HG02642 (cell line): ENCODE measurements at regions not wholly inside any gene's neighbourhood (a gene's known extent, or its start where the extent isn't known, plus 50 kb on each side); places are given as distances from the start of the nearest gene placed in this dataset.

Experiments used
- ATAC-seq: cut with Tn5 transposase; IDR thresholded peaks from one replicate; pipeline ENCODE4 v1.9.1; 2021; ENCODE audit warnings: mild to moderate bottlenecking; ENCODE audit not compliant: unreplicated experiment, poor library complexity

DNA sequence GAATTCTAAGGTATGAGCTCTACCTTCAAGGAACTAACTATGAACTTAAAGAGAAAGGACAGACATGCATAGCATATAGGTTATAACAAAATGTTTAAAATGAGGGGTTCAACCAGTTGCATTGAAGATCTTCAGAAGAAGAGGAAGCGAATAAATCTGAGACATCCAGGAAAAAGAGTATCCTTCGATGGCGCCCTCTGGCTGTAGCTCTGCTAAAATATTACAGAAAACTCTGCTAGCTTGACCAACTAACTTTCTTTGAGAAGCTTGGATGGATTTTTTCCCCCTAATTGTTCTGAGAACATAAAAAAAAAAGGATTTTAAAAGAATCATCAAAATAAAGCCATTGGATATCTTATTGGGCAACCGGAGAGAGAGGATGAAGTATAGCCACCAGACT, 659.9 kb upstream of the SOX9 start:
- no peak for ATAC-seq

- no peak for ATAC-seq
Observed at GRCh38 chr17:71461498-71462169, 659.2 kb upstream of the SOX9 start.

GRCh38 chr17:71464241-71464640, 656.6 kb upstream of the SOX9 start:
- ATAC-seq, result no peak

- no peak for ATAC-seq
Observed at GRCh38 chr17:71464751-71465150, 656.1 kb upstream of the SOX9 start.

DNA sequence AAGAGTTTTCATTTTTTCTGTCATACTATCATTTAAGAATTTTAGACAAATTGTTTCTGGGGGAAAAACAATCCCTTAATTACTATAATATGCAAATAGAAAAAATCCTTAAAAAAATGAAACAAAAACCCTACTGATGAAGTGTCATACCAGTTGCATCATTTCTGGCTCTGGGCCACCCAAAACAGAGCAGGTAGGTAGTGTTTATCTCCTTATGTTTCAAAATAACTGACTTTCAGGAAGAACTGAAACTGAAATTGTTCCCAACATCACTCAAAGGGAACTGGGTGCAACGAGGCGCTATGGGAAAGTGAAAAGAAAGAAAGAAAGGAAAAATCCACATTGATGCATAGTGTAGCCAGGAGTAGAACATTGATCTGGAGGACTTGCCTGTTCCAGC, 653.1 kb upstream of the SOX9 start:
- ATAC-seq, result no peak

- ATAC-seq, result no peak
Observed at GRCh38 chr17:71470062-71470461, 650.8 kb upstream of the SOX9 start.

DNA sequence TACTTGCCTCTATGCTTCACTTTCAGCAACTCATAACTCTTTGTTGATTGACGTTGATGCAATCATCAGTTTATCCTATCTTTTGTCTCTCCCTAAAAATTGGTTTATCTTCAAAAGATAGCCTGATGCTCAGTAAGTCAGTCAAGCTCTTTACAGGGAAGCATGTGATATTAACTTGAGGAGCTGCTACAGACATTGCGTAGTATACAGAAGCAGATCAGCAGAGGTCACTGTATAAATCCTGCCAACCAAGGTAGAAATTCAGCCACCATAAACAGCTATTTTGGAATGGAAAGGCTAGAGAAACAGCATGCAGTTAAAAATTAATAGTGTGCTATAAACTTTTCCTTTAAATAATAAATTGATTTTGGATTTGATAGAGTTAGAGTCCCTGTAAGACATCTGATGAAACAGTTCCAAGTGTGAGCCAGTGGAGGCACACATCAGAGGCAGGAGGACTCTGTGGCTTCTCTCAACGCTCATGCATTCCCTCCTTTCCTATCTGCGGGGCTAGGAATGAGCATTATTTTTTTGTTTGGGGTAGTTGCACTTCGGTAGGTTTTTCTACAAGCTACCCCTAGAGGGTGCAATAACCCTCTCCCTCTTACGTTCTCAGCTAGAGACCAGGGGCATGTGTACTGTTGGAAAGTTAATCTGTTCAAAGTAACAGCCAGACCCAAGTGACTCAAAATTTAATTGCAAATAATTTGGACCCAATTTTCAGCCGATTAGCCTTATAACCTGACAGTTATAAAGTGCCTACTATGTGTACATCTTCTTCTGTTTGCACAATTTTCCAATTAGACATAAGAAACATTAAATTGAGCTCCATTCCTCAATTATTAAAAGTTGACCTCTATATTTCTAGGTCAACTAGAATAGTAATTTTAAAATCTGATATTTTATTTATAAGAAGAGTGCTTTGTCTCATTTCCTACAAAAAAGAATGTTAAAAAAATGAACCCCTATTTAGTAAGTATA, 647.7 kb upstream of the SOX9 start:
- peak; percentile 60 for ATAC-seq

- no peak for ATAC-seq
Observed at GRCh38 chr17:71477356-71477755, 643.5 kb upstream of the SOX9 start.

DNA sequence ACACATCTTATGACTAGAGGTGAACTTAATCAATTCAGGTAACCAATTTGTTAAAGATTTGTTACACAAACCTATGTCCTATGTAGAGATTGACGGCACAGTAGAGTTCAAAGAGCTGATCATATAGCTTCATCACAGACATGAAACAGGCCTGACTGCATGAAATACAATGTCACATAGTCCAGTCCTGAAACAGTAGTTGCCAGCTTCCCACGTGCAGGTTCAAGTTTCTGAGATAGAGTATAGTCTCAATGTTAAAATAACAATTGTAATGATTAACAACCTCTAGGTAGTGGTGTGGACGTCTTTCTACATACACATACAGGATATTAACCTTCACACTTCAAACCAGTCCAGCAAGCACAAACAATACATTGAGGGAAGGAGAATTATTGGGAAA, 640.7 kb upstream of the SOX9 start:
- ATAC-seq, result no peak

DNA sequence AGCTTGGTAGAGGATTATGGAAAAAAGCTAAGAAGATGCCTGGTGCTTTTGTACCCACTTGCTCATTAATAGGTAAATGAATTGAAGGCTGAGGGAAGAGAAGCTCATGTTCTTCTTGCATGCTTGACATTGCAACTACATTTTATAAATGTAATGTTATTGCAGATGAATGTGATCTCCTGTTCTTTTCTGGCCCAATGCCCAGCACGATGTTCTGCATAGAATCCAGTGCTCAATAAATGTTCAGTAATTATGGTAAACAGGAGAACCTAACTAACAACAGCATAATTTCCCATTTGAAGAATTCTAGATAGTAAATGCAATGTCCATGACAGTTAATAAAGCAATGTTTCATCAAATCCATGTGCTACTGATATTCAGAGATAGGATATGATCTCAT, 638.2 kb upstream of the SOX9 start:
- ATAC-seq, result no peak

GRCh38 chr17:71484546-71484945, 636.3 kb upstream of the SOX9 start:
- ATAC-seq, result no peak

- ATAC-seq, result no peak
Observed at GRCh38 chr17:71485426-71485825, 635.4 kb upstream of the SOX9 start.

- no peak for ATAC-seq
Observed at GRCh38 chr17:71486261-71486660, 634.6 kb upstream of the SOX9 start.

- ATAC-seq, result no peak
Observed at GRCh38 chr17:71488851-71489250, 632.0 kb upstream of the SOX9 start.

GRCh38 chr17:71494062-71494855, 626.6 kb upstream of the SOX9 start:
- ATAC-seq, result no peak

DNA sequence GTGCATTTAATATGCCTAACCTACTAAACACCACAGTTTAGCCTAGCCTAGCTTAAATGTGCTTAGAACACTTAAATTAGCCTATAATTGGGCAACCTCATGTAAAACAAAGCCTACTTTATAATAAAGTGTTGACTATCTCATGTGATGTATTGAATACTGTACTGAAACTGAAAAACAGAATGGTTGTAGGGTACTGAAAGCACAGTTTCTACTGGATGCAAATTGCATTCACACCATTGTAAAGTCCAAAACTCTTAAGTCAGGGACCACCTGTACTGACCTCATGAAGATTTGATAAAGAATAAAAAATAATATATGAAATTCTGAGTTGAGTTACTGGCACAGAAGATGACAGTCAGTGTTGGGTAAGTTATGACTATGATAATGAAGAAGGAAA, 625.4 kb upstream of the SOX9 start:
- ATAC-seq, result no peak

DNA sequence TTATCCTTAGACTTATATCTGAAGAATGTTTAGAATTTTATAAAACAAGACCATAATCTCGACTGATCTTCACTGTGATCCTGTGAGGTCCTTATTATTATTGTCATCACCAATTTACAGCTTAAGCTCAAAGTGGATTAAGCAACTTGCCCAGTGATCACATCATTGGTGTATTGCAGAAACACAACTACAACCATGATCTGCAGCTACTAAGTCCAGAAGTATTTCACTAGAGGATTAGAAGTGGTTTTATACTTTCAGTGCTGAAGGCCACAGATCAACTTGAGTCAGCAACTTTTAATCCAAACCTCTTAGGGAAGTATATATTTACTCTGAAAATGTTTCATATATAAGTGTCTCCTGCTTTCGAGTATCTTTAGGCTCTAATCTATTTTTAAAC, 624.3 kb upstream of the SOX9 start:
- no peak for ATAC-seq

GRCh38 chr17:71500761-71501555, 619.9 kb upstream of the SOX9 start:
- ATAC-seq, result no peak

GRCh38 chr17:71501711-71502110, 619.1 kb upstream of the SOX9 start:
- no peak for ATAC-seq

GRCh38 chr17:71502443-71502842, 618.4 kb upstream of the SOX9 start:
- no peak for ATAC-seq
